ENCODE measurements at regions not wholly inside any gene's neighbourhood (a gene's known extent, or its start where the extent isn't known, plus 50 kb on each side); places are given as distances from the start of the nearest gene placed in this dataset.

GRCh38 chr11:28461846-28462245 lies 353.7 kb downstream of the METTL15 start:
- no peak for DNase-seq

GRCh38 chr11:28461338-28461737 lies 353.1 kb downstream of the METTL15 start:
- DNase-seq, result peak; percentile 4

- no peak for DNase-seq
Measured at GRCh38 chr11:28460348-28460747, 352.2 kb downstream of the METTL15 start.

GRCh38 chr11:28459912-28460311 lies 351.7 kb downstream of the METTL15 start:
- no peak for DNase-seq

GRCh38 chr11:28457481-28458065 lies 349.4 kb downstream of the METTL15 start:
- no peak for DNase-seq

- DNase-seq, result no peak
Measured at GRCh38 chr11:28448186-28448585, 340.0 kb downstream of the METTL15 start.

- DNase-seq, result no peak
Measured at GRCh38 chr11:28447226-28447625, 339.0 kb downstream of the METTL15 start.

GRCh38 chr11:28442131-28442530 lies 333.9 kb downstream of the METTL15 start:
- no peak for DNase-seq

- no peak for DNase-seq
Measured at GRCh38 chr11:28439403-28439802, 331.2 kb downstream of the METTL15 start.

- DNase-seq, result no peak
Measured at GRCh38 chr11:28420099-28420498, 311.9 kb downstream of the METTL15 start.

GRCh38 chr11:28417601-28418323 lies 309.6 kb downstream of the METTL15 start:
- peak; percentile 34 for DNase-seq

GRCh38 chr11:28412029-28412428 lies 303.8 kb downstream of the METTL15 start:
- DNase-seq, result no peak

- DNase-seq, result no peak
Measured at GRCh38 chr11:28401446-28401845, 293.3 kb downstream of the METTL15 start.

GRCh38 chr11:28400331-28401100 lies 292.3 kb downstream of the METTL15 start:
- peak; percentile 39 for DNase-seq

- DNase-seq, result no peak
Measured at GRCh38 chr11:28393348-28393747, 285.2 kb downstream of the METTL15 start.

GRCh38 chr11:28384418-28384817 lies 276.2 kb downstream of the METTL15 start:
- no peak for DNase-seq

- DNase-seq, result no peak
Measured at GRCh38 chr11:28383456-28383855, 275.3 kb downstream of the METTL15 start.
